SH-SY5Y (cell line): ENCODE measurements at regions not wholly inside any gene's neighbourhood (a gene's known extent, or its start where the extent isn't known, plus 50 kb on each side); places are given as distances from the start of the nearest gene placed in this dataset.
A peak's percentile ranks its signal among the peaks of the same experiment; 100 is the strongest.

ENCODE experiments used
- GATA2 ChIP-seq: IDR thresholded peaks from 2 replicates; pipeline ENCODE4 v1.6.1; 2011; ENCODE audit warnings: mild to moderate bottlenecking, low read depth, low read length
- GATA3 ChIP-seq: IDR thresholded peaks from 2 replicates; pipeline ENCODE4 v1.6.1; 2011; ENCODE audit warnings: low read depth, mild to moderate bottlenecking, low read length, moderate library complexity

DNA sequence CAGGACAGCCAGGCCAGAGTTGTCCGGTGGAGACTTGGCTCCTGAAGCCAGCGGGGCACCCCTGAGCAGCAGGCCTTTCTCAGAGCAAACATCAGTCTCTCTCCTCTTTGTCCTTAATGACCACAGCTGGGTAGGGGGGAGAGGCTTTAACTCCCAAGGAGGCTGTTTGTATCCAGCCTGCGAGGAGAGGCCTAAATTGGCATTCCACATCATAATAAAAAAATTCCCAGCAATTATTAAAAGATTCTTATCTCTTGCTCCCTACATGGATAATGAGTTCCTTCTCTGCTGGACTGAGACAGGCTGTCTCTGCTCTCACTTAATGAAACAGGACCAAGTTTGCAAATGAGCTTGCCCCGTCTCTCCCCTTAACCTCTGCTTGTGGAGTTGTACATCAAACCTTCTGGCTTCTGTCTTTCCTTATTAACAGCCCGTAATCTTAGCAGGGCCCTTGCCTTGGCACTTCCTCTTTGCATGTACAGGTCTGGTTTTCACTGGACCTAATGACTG lies 838.2 kb downstream of the MAFB start:
- TF ChIP-seq GATA3 (no peak), GATA2 (peak; percentile 22; the same call in 1 of the 2 replicates)
